Hepatocyte (in vitro differentiated cells): ENCODE measurements at regions not wholly inside any gene's neighbourhood (a gene's known extent, or its start where the extent isn't known, plus 50 kb on each side); places are given as distances from the start of the nearest gene placed in this dataset.
A peak's percentile ranks its signal among the peaks of the same experiment; 100 is the strongest.

ENCODE experiments used
- DNase-seq: peaks from one replicate; pipeline ENCODE4 v3.0.0-alpha.2; 2016; ENCODE audit warnings: low spot score
- H2AFZ ChIP-seq: fragments of 200-600 bp; sonication (generic); 2 replicates; pipeline ENCODE4 v1.6.0; 2016; ENCODE audit warnings: antibody characterized with exemption, mild to moderate bottlenecking
- H3K27ac ChIP-seq: fragments of 200-600 bp; sonication (generic); 2 replicates; pipeline ENCODE4 v1.5.1; 2016; ENCODE audit warnings: mild to moderate bottlenecking
- H3K27me3 ChIP-seq: fragments of 200-600 bp; sonication (generic); 2 replicates; pipeline ENCODE4 v1.6.1; 2016
- H3K36me3 ChIP-seq: fragments of 200-600 bp; sonication (generic); replicated peaks from 2 replicates; pipeline ENCODE4 v1.5.1; 2016; ENCODE audit warnings: low read depth; ENCODE audit not compliant: insufficient read depth
- H3K4me1 ChIP-seq: fragments of 200-600 bp; sonication (generic); 2 replicates; pipeline ENCODE4 v1.5.1; 2016; ENCODE audit warnings: mild to moderate bottlenecking, moderate library complexity; ENCODE audit not compliant: insufficient read depth
- H3K4me2 ChIP-seq: fragments of 200-600 bp; sonication (generic); 2 replicates; pipeline ENCODE4 v1.6.0; 2016
- H3K4me3 ChIP-seq: fragments of 200-600 bp; sonication (generic); 2 replicates; pipeline ENCODE4 v1.5.1; 2016; ENCODE audit warnings: mild to moderate bottlenecking
- H3K79me2 ChIP-seq: fragments of 200-600 bp; sonication (generic); 2 replicates; pipeline ENCODE4 v1.6.0; 2017; ENCODE audit warnings: mild to moderate bottlenecking
- H3K9me2 ChIP-seq: fragments of 200-600 bp; sonication (generic); replicated peaks from 2 replicates; pipeline ENCODE4 v1.6.0; 2017; ENCODE audit warnings: mild to moderate bottlenecking; ENCODE audit not compliant: insufficient read depth
- H3K9me3 ChIP-seq: fragments of 200-600 bp; sonication (generic); 2 replicates; pipeline ENCODE4 v1.5.1; 2016; ENCODE audit warnings: low read depth, mild to moderate bottlenecking
- H4K20me1 ChIP-seq: fragments of 200-600 bp; sonication (generic); 2 replicates; pipeline ENCODE4 v1.6.0; 2016; ENCODE audit warnings: mild to moderate bottlenecking; ENCODE audit not compliant: insufficient read depth, poor library complexity, severe bottlenecking
- CTCF ChIP-seq: fragments of 200-600 bp; sonication (generic); IDR thresholded peaks from 2 replicates; pipeline ENCODE4 v1.5.1; 2016; ENCODE audit warnings: antibody characterized with exemption, mild to moderate bottlenecking; ENCODE audit not compliant: poor library complexity
- EZH2 ChIP-seq: fragments of 200-600 bp; sonication (generic); IDR thresholded peaks from 2 replicates; pipeline ENCODE4 v1.6.1; 2016; ENCODE audit warnings: antibody characterized with exemption, mild to moderate bottlenecking, borderline replicate concordance
- EZH2phosphoT487 ChIP-seq: fragments of 200-600 bp; sonication (generic); IDR thresholded peaks from one replicate; pipeline ENCODE4 v1.6.1; 2018; ENCODE audit warnings: antibody characterized with exemption, mild to moderate bottlenecking, low read depth, moderate library complexity; ENCODE audit not compliant: unreplicated experiment, severe bottlenecking
- WGBS: methylation state at CpG from one replicate; pipeline ENCODE4 v1.1.6; 2016; ENCODE audit warnings: low lambda C conversion rate; ENCODE audit errors: missing lambda C conversion rate; 5-methylcytosine and 5-hydroxymethylcytosine counted together

- Histone ChIP-seq H2AFZ (no peak overlapping the region), H3K9me2 (no peaks in the 10 kb centered on the region), H3K4me2 (peak overlapping the region; percentile 65), H4K20me1 (no peaks in the 10 kb centered on the region), H3K27me3 (peaks cover under 1% of the 10 kb centered on the region), H3K4me3 (no peak overlapping the region), H3K36me3 (no peaks in the 10 kb centered on the region), H3K9me3 (no peaks in the 10 kb centered on the region), H3K79me2 (no peaks in the 10 kb centered on the region), H3K27ac (peak overlapping the region; percentile 66), H3K4me1 (peaks cover 22% of the 10 kb centered on the region)
- peak; percentile 81 for DNase-seq
- TF ChIP-seq EZH2: no peak
- no peak for TF ChIP-seq CTCF
- no peak for TF ChIP-seq EZH2phosphoT487
- 12% methylated on average over 17 of the region's 17 CpGs for WGBS
Observed at GRCh38 chr22:48369789-48370507, 1457.7 kb downstream of the BRD1 start.

DNA sequence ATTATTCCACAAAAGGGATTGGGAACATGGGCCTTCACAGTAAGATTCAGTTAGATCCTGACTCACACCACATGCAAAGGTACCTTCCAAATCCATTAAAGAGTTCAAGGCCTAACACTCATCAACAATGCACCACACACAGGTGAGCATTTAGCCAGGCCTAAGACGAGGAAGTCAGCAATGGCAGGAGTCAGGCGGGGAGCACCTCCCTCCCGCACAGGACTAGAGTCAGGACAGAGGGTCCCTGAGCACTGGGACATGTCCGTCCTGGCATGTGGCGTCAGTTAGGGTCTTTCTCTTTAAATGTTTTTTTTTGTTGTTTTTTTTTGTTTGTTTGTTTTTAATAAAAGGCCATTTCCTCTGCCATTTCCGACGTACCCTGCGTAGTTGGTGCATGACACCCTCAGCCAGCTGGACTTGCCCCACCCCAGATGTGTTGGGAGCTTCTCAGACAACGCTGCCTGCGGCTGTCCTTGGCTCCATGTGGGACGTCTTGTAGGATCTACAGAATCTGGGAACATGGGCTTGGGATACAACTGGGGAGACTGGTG is 1458.6 kb downstream of the BRD1 start:
- no peaks in the 10 kb centered on the region for H3K9me3 ChIP-seq
- no peak for DNase-seq
- H3K27ac ChIP-seq: no peak overlapping the region
- H3K4me1 ChIP-seq: peaks cover 22% of the 10 kb centered on the region
- no peak overlapping the region for H3K4me3 ChIP-seq
- WGBS: 75% methylated on average over 11 of the region's 11 CpGs
- peaks cover 5% of the 10 kb centered on the region for H3K27me3 ChIP-seq
- TF ChIP-seq CTCF: no peak
- no peak for TF ChIP-seq EZH2phosphoT487
- TF ChIP-seq EZH2: no peak
- no peaks in the 10 kb centered on the region for H3K36me3 ChIP-seq
- H3K4me2 ChIP-seq: no peak overlapping the region
- H2AFZ ChIP-seq: no peak overlapping the region
- no peaks in the 10 kb centered on the region for H3K79me2 ChIP-seq
- H3K9me2 ChIP-seq: no peaks in the 10 kb centered on the region
- no peaks in the 10 kb centered on the region for H4K20me1 ChIP-seq

- H4K20me1 ChIP-seq: no peaks in the 10 kb centered on the region
- no peak overlapping the region for H3K27ac ChIP-seq
- H3K79me2 ChIP-seq: no peaks in the 10 kb centered on the region
- H3K4me2 ChIP-seq: no peak overlapping the region
- H2AFZ ChIP-seq: no peak overlapping the region
- 92% methylated on average over 12 of the region's 12 CpGs for WGBS
- peaks cover 22% of the 10 kb centered on the region for H3K4me1 ChIP-seq
- no peak overlapping the region for H3K4me3 ChIP-seq
- H3K36me3 ChIP-seq: no peaks in the 10 kb centered on the region
- no peaks in the 10 kb centered on the region for H3K9me2 ChIP-seq
- H3K27me3 ChIP-seq: peaks cover 7% of the 10 kb centered on the region
- TF ChIP-seq EZH2phosphoT487 (no peak), EZH2 (no peak), CTCF (no peak)
- no peaks in the 10 kb centered on the region for H3K9me3 ChIP-seq
- DNase-seq: no peak
Observed at GRCh38 chr22:48367731-48368130, 1459.9 kb downstream of the BRD1 start.
